ENCODE measurements at regions not wholly inside any gene's neighbourhood (a gene's known extent, or its start where the extent isn't known, plus 50 kb on each side); places are given as distances from the start of the nearest gene placed in this dataset.

DNA sequence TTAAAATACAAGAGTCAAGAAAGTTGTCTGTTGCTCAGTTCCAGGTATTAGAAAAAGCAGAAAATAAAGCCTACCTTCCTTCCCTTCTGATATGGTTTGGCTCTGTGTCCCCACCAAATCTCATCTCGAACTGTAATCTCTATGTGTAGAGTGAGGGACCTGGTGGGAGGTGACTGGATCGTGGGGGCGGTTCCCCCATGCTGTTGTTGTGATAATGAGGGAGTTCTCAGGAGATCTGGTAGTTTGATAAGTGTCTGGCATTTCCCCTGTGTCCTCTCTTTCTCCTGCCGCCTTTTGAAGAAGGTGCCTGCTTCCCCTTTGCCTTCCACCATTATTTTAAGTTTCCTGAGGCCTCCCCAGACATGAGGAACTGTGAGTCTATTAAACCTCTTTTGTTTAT lies 288.8 kb upstream of the LMCD1 start:
- TF ChIP-seq, protein P1, sequence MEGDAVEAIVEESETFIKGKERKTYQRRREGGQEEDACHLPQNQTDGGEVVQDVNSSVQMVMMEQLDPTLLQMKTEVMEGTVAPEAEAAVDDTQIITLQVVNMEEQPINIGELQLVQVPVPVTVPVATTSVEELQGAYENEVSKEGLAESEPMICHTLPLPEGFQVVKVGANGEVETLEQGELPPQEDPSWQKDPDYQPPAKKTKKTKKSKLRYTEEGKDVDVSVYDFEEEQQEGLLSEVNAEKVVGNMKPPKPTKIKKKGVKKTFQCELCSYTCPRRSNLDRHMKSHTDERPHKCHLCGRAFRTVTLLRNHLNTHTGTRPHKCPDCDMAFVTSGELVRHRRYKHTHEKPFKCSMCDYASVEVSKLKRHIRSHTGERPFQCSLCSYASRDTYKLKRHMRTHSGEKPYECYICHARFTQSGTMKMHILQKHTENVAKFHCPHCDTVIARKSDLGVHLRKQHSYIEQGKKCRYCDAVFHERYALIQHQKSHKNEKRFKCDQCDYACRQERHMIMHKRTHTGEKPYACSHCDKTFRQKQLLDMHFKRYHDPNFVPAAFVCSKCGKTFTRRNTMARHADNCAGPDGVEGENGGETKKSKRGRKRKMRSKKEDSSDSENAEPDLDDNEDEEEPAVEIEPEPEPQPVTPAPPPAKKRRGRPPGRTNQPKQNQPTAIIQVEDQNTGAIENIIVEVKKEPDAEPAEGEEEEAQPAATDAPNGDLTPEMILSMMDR (conservative IDR thresholded peaks at IDR 0.05; ENCODE audit: low read depth, low read length): no peak
- no peak overlapping the region for H3K4me2 ChIP-seq
- H3K9ac ChIP-seq: no peak overlapping the region
- no peaks in the 10 kb centered on the region for H3K4me1 ChIP-seq (ENCODE audit: low read depth, poor library complexity, severe bottlenecking)
- H3K27me3 ChIP-seq (ENCODE audit: insufficient read depth, low read depth): no peaks in the 10 kb centered on the region
- H3K4me3 ChIP-seq (IDR thresholded peaks at IDR 0.05; ENCODE audit: insufficient read depth, low read depth, low read length): no peak overlapping the region
- no peaks in the 10 kb centered on the region for H4K20me1 ChIP-seq (ENCODE audit: insufficient read depth)
- no peaks in the 10 kb centered on the region for H3K79me2 ChIP-seq (ENCODE audit: insufficient read depth, low read depth)
- no peak overlapping the region for H2AFZ ChIP-seq (ENCODE audit: low read depth)
- H3K36me3 ChIP-seq (ENCODE audit: insufficient read depth): no peaks in the 10 kb centered on the region
- H3K27ac ChIP-seq: no peak overlapping the region

DNA sequence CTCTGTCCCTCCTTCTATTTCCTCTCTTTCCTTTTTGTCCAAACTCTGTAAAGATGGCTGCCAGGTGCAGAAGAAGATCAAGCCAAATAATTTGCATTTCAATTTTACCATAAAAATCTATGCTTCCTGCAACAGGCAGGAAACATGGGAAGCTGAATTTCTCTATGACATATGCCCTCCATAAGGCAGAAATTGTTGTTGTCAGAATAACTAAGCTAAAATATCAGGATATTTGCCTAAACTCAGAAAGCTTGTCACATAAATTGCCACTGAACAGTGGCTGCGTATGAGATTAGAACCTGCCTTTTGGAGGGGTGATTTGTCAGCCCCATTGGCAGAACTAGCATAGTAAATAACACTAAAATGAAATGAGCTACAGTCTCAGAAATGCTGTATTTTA lies 288.3 kb upstream of the LMCD1 start:
- no peaks in the 10 kb centered on the region for H3K79me2 ChIP-seq (ENCODE audit: insufficient read depth, low read depth)

GRCh38 chr3:8215821-8216220 lies 285.8 kb upstream of the LMCD1 start:
- Histone ChIP-seq H3K79me2 (ENCODE audit: insufficient read depth, low read depth) (no peaks in the 10 kb centered on the region), H3K36me3 (ENCODE audit: insufficient read depth) (no peaks in the 10 kb centered on the region), H3K4me1 (ENCODE audit: low read depth, poor library complexity, severe bottlenecking) (no peaks in the 10 kb centered on the region), H3K27me3 (ENCODE audit: insufficient read depth, low read depth) (no peaks in the 10 kb centered on the region), H3K4me2 (no peak overlapping the region), H3K4me3 (IDR thresholded peaks at IDR 0.05; ENCODE audit: insufficient read depth, low read depth, low read length) (no peak overlapping the region), H2AFZ (ENCODE audit: low read depth) (no peak overlapping the region), H3K9ac (no peak overlapping the region), H3K27ac (no peak overlapping the region), H4K20me1 (ENCODE audit: insufficient read depth) (no peaks in the 10 kb centered on the region)
- TF ChIP-seq, protein P1 (conservative IDR thresholded peaks at IDR 0.05; ENCODE audit: low read depth, low read length): no peak

More for the DNA sequence above, 288.3 kb upstream of the LMCD1 start:
- Histone ChIP-seq H3K4me3 (IDR thresholded peaks at IDR 0.05; ENCODE audit: insufficient read depth, low read depth, low read length) (no peak overlapping the region), H3K4me1 (ENCODE audit: low read depth, poor library complexity, severe bottlenecking) (no peaks in the 10 kb centered on the region), H3K27me3 (ENCODE audit: insufficient read depth, low read depth) (no peaks in the 10 kb centered on the region), H4K20me1 (ENCODE audit: insufficient read depth) (no peaks in the 10 kb centered on the region), H3K36me3 (ENCODE audit: insufficient read depth) (no peaks in the 10 kb centered on the region), H2AFZ (ENCODE audit: low read depth) (no peak overlapping the region), H3K4me2 (no peak overlapping the region), H3K27ac (no peak overlapping the region), H3K9ac (no peak overlapping the region)
- TF ChIP-seq, protein P1 (conservative IDR thresholded peaks at IDR 0.05; ENCODE audit: low read depth, low read length): no peak

- no peaks in the 10 kb centered on the region for H3K36me3 ChIP-seq (ENCODE audit: insufficient read depth)
- no peak overlapping the region for H3K27ac ChIP-seq
Measured at GRCh38 chr3:8218353-8218940, 283.2 kb upstream of the LMCD1 start.

More at GRCh38 chr3:8218353-8218940, 283.2 kb upstream of the LMCD1 start:
- no peaks in the 10 kb centered on the region for H3K27me3 ChIP-seq (ENCODE audit: insufficient read depth, low read depth)
- H4K20me1 ChIP-seq (ENCODE audit: insufficient read depth): no peaks in the 10 kb centered on the region
- H3K4me1 ChIP-seq (ENCODE audit: low read depth, poor library complexity, severe bottlenecking): no peaks in the 10 kb centered on the region
- H3K9ac ChIP-seq: no peak overlapping the region
- no peak overlapping the region for H2AFZ ChIP-seq (ENCODE audit: low read depth)
- TF ChIP-seq, protein P1 (conservative IDR thresholded peaks at IDR 0.05; ENCODE audit: low read depth, low read length): no peak
- H3K4me3 ChIP-seq (IDR thresholded peaks at IDR 0.05; ENCODE audit: insufficient read depth, low read depth, low read length): no peak overlapping the region
- no peaks in the 10 kb centered on the region for H3K79me2 ChIP-seq (ENCODE audit: insufficient read depth, low read depth)
- no peak overlapping the region for H3K4me2 ChIP-seq

Measured in KMS-11 (cell line).